ENCODE measurements at regions not wholly inside any gene's neighbourhood (a gene's known extent, or its start where the extent isn't known, plus 50 kb on each side); places are given as distances from the start of the nearest gene placed in this dataset.
A peak's percentile ranks its signal among the peaks of the same experiment; 100 is the strongest.

- Histone ChIP-seq H3K36me3 (no peaks in the 10 kb centered on the region), H3K4me1 (ENCODE audit: low read depth) (peaks cover 7% of the 10 kb centered on the region), H3K4me3 (no peak overlapping the region), H3K27ac (no peak overlapping the region), H3K9me3 (ENCODE audit: low read depth) (no peaks in the 10 kb centered on the region), H3K27me3 (no peaks in the 10 kb centered on the region)
- no peak for TF ChIP-seq CTCF (IDR thresholded peaks at IDR 0.05; ENCODE audit: low read depth, low read length)
- no peak for DNase-seq (ENCODE audit: low read depth in 1 of 2, low spot score in 1 of 2)
These were observed 322.9 kb upstream of the RPS23 start for GRCh38 chr5:82601077-82601476.

GRCh38 chr5:82599692-82600091 lies 321.5 kb upstream of the RPS23 start:
- no peaks in the 10 kb centered on the region for H3K36me3 ChIP-seq
- no peak overlapping the region for H3K27ac ChIP-seq
- H3K27me3 ChIP-seq = no peaks in the 10 kb centered on the region
- H3K4me3 ChIP-seq = no peak overlapping the region
- no peaks in the 10 kb centered on the region for H3K9me3 ChIP-seq (ENCODE audit: low read depth)
- TF ChIP-seq CTCF (IDR thresholded peaks at IDR 0.05; ENCODE audit: low read depth, low read length) = no peak
- DNase-seq (ENCODE audit: low read depth in 1 of 2, low spot score in 1 of 2) = peak in 1 of 2 donors; percentile 16
- peaks cover 13% of the 10 kb centered on the region for H3K4me1 ChIP-seq (ENCODE audit: low read depth)

- H3K27me3 ChIP-seq = no peaks in the 10 kb centered on the region
- H3K4me1 ChIP-seq (ENCODE audit: low read depth) = peaks cover 13% of the 10 kb centered on the region
- no peak overlapping the region for H3K27ac ChIP-seq
- no peaks in the 10 kb centered on the region for H3K9me3 ChIP-seq (ENCODE audit: low read depth)
- DNase-seq (ENCODE audit: low read depth in 1 of 2, low spot score in 1 of 2) = no peak
- no peaks in the 10 kb centered on the region for H3K36me3 ChIP-seq
- no peak for TF ChIP-seq CTCF (IDR thresholded peaks at IDR 0.05; ENCODE audit: low read depth, low read length)
- no peak overlapping the region for H3K4me3 ChIP-seq
These were observed 320.9 kb upstream of the RPS23 start for GRCh38 chr5:82599030-82599429.

- no peak for DNase-seq (ENCODE audit: low read depth in 1 of 2, low spot score in 1 of 2)
- no peak overlapping the region for H3K27ac ChIP-seq
- H3K9me3 ChIP-seq (ENCODE audit: low read depth) = no peaks in the 10 kb centered on the region
- H3K4me1 ChIP-seq (ENCODE audit: low read depth) = peaks cover 13% of the 10 kb centered on the region
- no peaks in the 10 kb centered on the region for H3K27me3 ChIP-seq
- TF ChIP-seq CTCF (IDR thresholded peaks at IDR 0.05; ENCODE audit: low read depth, low read length) = no peak
- no peaks in the 10 kb centered on the region for H3K36me3 ChIP-seq
- H3K4me3 ChIP-seq = no peak overlapping the region
These were observed 319.3 kb upstream of the RPS23 start for GRCh38 chr5:82597437-82597836.

GRCh38 chr5:82596451-82596850 lies 318.3 kb upstream of the RPS23 start:
- H3K27me3 ChIP-seq = no peaks in the 10 kb centered on the region
- no peak for DNase-seq (ENCODE audit: low read depth in 1 of 2, low spot score in 1 of 2)
- no peaks in the 10 kb centered on the region for H3K9me3 ChIP-seq (ENCODE audit: low read depth)
- no peaks in the 10 kb centered on the region for H3K36me3 ChIP-seq
- peaks cover 13% of the 10 kb centered on the region for H3K4me1 ChIP-seq (ENCODE audit: low read depth)
- no peak for TF ChIP-seq CTCF (IDR thresholded peaks at IDR 0.05; ENCODE audit: low read depth, low read length)
- H3K27ac ChIP-seq = no peak overlapping the region
- H3K4me3 ChIP-seq = no peak overlapping the region

- Histone ChIP-seq H3K36me3 (no peaks in the 10 kb centered on the region), H3K27me3 (no peaks in the 10 kb centered on the region), H3K4me3 (no peak overlapping the region), H3K4me1 (ENCODE audit: low read depth) (peaks cover 13% of the 10 kb centered on the region), H3K9me3 (ENCODE audit: low read depth) (no peaks in the 10 kb centered on the region), H3K27ac (no peak overlapping the region)
- no peak for TF ChIP-seq CTCF (IDR thresholded peaks at IDR 0.05; ENCODE audit: low read depth, low read length)
- no peak for DNase-seq (ENCODE audit: low read depth in 1 of 2, low spot score in 1 of 2)
These were observed 317.0 kb upstream of the RPS23 start for GRCh38 chr5:82595113-82595512.

Data from cardiac muscle cell (in vitro differentiated cells and primary cell).